ENCODE measurements at regions not wholly inside any gene's neighbourhood (a gene's known extent, or its start where the extent isn't known, plus 50 kb on each side); places are given as distances from the start of the nearest gene placed in this dataset.

GRCh38 chr9:82721593-82721992 is 341.3 kb downstream of the RASEF start:
- no peaks in the 10 kb centered on the region for H3K9me3 ChIP-seq (ENCODE audit: low read length)
- H2AFZ ChIP-seq (ENCODE audit: low read depth, low read length), result no peak overlapping the region
- H3K36me3 ChIP-seq (ENCODE audit: insufficient read depth, low read length), result no peaks in the 10 kb centered on the region
- no peak overlapping the region for H3K4me2 ChIP-seq (ENCODE audit: low read length)
- H3K9me2 ChIP-seq (ENCODE audit: insufficient read depth, low read length), result no peaks in the 10 kb centered on the region
- no peaks in the 10 kb centered on the region for H3K79me2 ChIP-seq (replicated peaks; ENCODE audit: insufficient read depth, low read length)
- no peak for TF ChIP-seq MXI1 (conservative IDR thresholded peaks at IDR 0.05; ENCODE audit: poor library complexity, severe bottlenecking)
- TF ChIP-seq POLR2AphosphoS5 (IDR thresholded peaks at IDR 0.05), result no peak
- no peak for TF ChIP-seq RAD21 (conservative IDR thresholded peaks at IDR 0.05)
- TF ChIP-seq CTCF (IDR thresholded peaks at IDR 0.05; ENCODE audit: poor library complexity, severe bottlenecking), result no peak
- no peak for TF ChIP-seq REST (IDR thresholded peaks at IDR 0.05; ENCODE audit: borderline replicate concordance)
- no peak for TF ChIP-seq SMC3 (conservative IDR thresholded peaks at IDR 0.05; ENCODE audit: poor library complexity)
- TF ChIP-seq EZH2 (IDR thresholded peaks at IDR 0.05; ENCODE audit: borderline replicate concordance, insufficient read depth, low read length, poor library complexity, severe bottlenecking), result no peak
- TF ChIP-seq EP300 (conservative IDR thresholded peaks at IDR 0.05; ENCODE audit: poor library complexity, severe bottlenecking), result no peak
- TF ChIP-seq TAF1 (IDR thresholded peaks at IDR 0.05; ENCODE audit: low read depth), result no peak
- no peak overlapping the region for H3K27ac ChIP-seq (ENCODE audit: low read length)
- H3F3A ChIP-seq (ENCODE audit: insufficient read depth, low read length, poor library complexity, severe bottlenecking), result no peaks in the 10 kb centered on the region
- no peak overlapping the region for H3K9ac ChIP-seq (ENCODE audit: low read length)
- H4K20me1 ChIP-seq (ENCODE audit: insufficient read depth), result no peaks in the 10 kb centered on the region
- no peak overlapping the region for H3K4me3 ChIP-seq (ENCODE audit: low read length)
- H3K27me3 ChIP-seq (ENCODE audit: insufficient read depth, low read depth, low read length), result no peaks in the 10 kb centered on the region

GRCh38 chr9:82722051-82722450 is 340.9 kb downstream of the RASEF start:
- Histone ChIP-seq H3F3A (ENCODE audit: insufficient read depth, low read length, poor library complexity, severe bottlenecking) (no peaks in the 10 kb centered on the region), H3K9me3 (ENCODE audit: low read length) (no peaks in the 10 kb centered on the region), H3K27ac (ENCODE audit: low read length) (no peak overlapping the region), H2AFZ (ENCODE audit: low read depth, low read length) (no peak overlapping the region), H3K4me3 (ENCODE audit: low read length) (no peak overlapping the region), H3K9ac (ENCODE audit: low read length) (no peak overlapping the region), H4K20me1 (ENCODE audit: insufficient read depth) (no peaks in the 10 kb centered on the region), H3K9me2 (ENCODE audit: insufficient read depth, low read length) (no peaks in the 10 kb centered on the region), H3K79me2 (replicated peaks; ENCODE audit: insufficient read depth, low read length) (no peaks in the 10 kb centered on the region), H3K27me3 (ENCODE audit: insufficient read depth, low read depth, low read length) (no peaks in the 10 kb centered on the region), H3K4me2 (ENCODE audit: low read length) (no peak overlapping the region), H3K36me3 (ENCODE audit: insufficient read depth, low read length) (no peaks in the 10 kb centered on the region)
- TF ChIP-seq CTCF (IDR thresholded peaks at IDR 0.05; ENCODE audit: poor library complexity, severe bottlenecking) (no peak), POLR2AphosphoS5 (IDR thresholded peaks at IDR 0.05) (no peak), TAF1 (IDR thresholded peaks at IDR 0.05; ENCODE audit: low read depth) (no peak), MXI1 (conservative IDR thresholded peaks at IDR 0.05; ENCODE audit: poor library complexity, severe bottlenecking) (no peak)
